Suppressor macrophage (primary cell): ENCODE measurements at regions not wholly inside any gene's neighbourhood (a gene's known extent, or its start where the extent isn't known, plus 50 kb on each side); places are given as distances from the start of the nearest gene placed in this dataset.
"Not testable (repeated sequence)": the region's sequence is repeated elsewhere in the genome, so short reads cannot be mapped to it uniquely, and the experiment has no call there.

Source experiments
- DNase-seq, 4 experiments: peaks; one replicate each; pipeline ENCODE4 v3.0.0-alpha.2; 2020 to 2022

- DNase-seq: no peak
Measured at GRCh38 chr5:53160895-53161294, 51.3 kb upstream of the MOCS2 start.

DNA sequence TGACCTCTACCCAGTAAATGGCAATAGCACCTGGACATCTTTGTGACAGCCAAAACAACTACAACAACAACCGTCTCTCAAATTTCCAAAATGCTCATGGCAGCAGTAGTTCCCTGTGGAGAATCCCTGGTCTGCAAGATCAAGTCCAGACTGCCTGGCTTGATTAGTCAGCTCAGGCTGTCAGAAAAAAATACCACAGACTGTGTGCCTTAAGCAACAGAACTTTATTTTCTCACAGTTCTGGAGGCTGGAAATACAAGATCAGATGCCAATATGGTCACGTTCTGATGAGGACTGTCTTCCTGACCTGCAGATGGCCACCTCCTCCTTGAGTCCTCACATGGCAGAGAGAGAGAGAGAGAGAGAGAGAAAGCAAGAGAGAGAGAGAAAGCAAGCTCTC lies 52.3 kb upstream of the MOCS2 start:
- DNase-seq: no peak

GRCh38 chr5:53164478-53165165 lies 55.1 kb upstream of the MOCS2 start:
- DNase-seq: no peak

- no peak for DNase-seq
Measured at GRCh38 chr5:53165431-53166182, 56.0 kb upstream of the MOCS2 start.

DNA sequence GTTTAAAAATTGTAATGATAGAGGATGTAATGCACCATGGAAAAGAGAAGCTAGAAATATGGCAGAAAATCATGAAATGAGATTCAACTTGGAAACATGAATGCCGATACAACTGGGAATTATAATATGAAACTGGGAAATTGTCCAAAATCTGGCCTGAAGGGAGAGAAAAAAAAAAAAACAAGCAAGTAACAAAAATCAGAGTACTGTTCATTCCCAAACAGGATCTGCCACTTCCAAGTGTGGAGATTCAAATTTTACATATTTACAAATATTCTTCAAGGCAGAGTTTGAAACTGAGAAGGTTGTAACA lies 56.6 kb upstream of the MOCS2 start:
- DNase-seq: no peak

GRCh38 chr5:53167836-53168235 lies 58.3 kb upstream of the MOCS2 start:
- peak; percentile 26 to 55 (median 52) for DNase-seq

GRCh38 chr5:53169933-53170332 lies 60.4 kb upstream of the MOCS2 start:
- DNase-seq: peak in 2 of 4 experiments; percentile 1 to 17

DNA sequence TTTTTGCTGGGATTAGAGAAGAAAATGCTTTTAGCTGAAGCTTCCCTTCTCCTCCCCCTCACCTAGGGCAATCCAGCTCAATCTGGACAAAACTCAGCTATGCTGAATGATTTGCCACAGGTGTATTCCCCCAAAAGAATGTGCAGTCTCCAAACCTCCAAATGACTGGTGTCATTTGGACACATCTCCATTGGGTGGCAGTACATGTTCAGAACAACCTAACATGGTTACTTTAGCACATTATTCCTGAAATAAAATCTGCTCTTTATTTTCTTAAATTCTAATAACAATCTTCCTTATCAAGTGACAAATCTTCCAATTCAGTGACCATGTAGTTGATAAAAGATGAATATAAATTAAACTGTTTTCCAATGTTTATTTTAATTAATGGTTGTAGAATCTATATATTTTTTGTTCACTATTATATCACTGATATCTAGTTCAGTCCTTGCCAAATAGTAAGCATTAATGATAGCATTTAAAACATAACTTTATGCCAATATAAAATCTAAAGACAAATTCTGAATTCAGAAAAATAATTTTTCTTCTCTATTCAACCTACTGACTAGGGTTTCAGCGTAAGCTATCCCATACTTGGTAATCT lies 61.3 kb upstream of the MOCS2 start:
- peak; percentile 12 to 54 (median 18) for DNase-seq

DNA sequence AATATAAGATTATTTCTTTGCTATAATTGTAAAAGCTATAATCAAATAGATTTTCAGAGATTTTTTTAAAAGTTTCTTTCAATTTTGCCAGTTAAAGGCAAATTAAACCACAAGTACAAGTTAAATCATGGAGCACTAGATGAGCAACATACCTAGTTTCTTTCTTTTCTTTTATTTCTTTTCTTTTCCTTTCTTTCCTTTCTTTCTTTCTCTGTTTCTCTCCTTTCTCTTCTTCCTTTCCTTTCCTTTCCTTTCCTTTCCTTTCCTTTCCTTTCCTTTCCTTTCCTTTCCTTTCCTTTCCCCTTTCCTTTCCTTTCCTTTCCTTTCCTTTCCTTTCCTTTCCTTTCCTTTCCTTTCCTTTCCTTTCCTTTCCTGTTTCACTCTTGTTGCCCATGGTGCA lies 62.5 kb upstream of the MOCS2 start:
- DNase-seq: not testable (repeated sequence)

DNA sequence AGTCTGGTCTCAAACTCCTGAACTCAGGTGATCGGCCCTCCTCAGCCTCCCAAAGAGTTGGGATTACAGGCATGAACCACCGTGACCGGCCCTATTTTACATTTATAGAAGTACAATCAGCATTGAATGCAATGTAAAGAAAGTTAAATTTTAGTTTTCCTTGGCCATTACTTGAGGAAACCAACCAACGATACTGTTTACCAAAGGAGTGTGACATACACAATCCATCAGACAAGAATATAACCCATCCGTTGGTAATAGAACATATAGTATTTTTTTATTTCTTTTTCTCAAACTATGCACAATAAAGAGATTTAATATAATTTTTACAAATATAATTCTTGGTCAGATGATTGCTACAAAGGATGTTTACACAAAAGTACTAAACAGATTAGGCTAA lies 63.1 kb upstream of the MOCS2 start:
- no peak for DNase-seq

GRCh38 chr5:53173083-53173482 lies 63.5 kb upstream of the MOCS2 start:
- DNase-seq: no peak

- DNase-seq: no peak
Measured at GRCh38 chr5:53178830-53179229, 69.3 kb upstream of the MOCS2 start.

DNA sequence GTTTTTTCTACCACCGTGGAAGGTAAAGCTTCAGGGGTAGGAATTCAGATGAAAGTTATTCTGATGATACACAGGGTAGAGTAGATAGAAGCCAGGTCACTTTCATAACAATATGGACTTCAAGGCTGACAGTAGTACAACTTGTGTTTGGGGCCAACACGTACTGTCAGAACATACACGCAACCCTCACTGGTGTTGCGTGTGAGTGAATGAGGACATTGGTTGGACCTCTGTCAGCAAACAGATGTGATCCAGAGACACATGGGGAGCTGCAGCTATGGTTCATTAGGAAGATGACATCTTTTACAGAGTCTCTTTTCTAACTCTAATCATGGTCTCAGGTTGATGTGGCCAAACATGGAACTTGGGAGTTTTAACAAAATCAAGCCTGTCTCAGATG lies 70.1 kb upstream of the MOCS2 start:
- DNase-seq: no peak

- DNase-seq: peak in 2 of 4 experiments; percentile 10 to 17
Measured at GRCh38 chr5:53180538-53180937, 71.0 kb upstream of the MOCS2 start.

DNA sequence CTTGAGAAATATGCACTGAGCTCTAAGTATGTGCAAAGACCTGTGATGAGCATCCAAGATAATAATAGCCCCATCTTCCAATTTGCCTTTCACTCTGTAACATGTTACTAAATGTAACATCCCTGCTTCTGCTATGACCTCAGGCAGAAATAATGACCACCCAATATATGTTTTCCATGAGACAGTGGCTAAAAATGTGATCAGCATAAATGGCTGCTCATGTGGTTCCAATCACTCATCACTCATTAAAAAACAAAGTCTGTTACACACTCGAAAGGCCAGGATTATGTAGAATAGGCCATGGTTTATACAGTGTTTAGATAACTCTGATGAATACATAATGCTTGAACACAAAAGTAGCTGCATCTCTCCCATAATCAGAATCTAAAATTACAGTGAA lies 71.4 kb upstream of the MOCS2 start:
- no peak for DNase-seq

GRCh38 chr5:53183880-53184279 lies 74.3 kb upstream of the MOCS2 start:
- DNase-seq: peak in 3 of 4 experiments; percentile 22 to 25 (median 24)

DNA sequence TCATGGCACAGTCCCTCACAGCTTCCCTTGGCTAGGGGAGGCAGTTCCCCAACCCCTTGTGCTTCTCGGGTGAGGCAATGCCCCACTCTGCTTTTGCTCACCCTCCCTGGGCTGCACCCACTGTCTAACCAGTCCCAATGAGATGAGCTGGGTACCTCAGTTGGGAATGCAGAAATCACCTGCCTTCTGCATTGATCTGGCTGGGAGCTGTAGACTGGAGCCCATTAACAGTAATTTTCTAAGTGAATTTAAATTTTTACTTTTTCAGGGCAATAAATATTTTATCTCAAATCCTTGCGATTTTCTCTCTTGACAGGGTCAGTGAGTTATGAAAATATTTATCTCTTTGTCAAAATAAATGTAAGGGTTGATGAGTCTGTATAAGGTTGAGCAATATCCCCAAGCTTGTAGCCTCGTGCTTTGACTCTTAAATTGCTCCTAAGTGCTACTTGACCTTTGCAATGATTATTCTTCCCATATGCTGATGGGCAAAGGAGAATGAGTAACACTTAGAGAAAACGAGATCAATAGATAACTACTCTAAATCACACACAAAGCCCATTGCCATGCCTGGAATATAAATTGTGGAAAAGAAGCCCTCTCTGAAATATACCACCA lies 82.1 kb upstream of the MOCS2 start:
- DNase-seq: no peak

- DNase-seq: no peak
Measured at GRCh38 chr5:53194086-53194485, 84.5 kb upstream of the MOCS2 start.

DNA sequence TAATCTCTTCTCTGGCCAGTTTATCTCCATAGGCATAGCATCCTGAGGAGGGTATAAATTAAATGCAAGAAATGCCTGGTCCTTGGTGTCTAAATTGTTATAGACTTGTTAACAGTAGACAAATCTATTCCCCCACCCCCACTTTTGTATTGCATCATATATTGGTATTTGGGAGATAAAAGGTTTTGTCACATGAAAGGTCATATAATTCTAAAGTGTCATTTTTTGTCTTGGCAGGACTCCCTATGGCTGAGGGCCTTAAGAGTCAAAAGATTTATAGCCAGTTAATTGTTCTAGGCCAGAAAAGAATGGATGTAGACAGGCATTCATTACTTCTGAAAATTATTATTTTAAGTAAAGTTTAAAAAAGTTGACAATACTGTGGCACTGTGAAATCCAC lies 90.3 kb upstream of the MOCS2 start:
- no peak for DNase-seq

DNA sequence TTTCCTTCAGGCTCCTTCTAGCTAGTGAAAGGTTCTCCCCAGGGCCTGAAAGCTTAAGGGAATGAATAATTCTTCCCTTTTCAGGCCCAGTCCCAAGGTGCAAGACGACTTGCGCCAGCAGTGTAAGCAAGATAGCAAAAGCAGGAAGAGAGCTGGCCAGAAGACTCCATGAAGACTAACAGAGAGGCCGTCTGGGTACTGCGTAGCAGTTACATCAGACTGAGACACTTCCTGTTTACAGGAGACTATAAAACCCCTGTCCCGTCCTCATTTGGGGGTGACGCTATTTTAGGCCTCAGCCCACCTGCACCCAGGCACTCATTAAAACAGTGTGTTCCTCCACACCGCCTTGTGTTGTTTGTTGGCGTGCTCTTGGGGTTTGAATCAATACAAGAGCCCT lies 90.7 kb upstream of the MOCS2 start:
- DNase-seq: no peak

DNA sequence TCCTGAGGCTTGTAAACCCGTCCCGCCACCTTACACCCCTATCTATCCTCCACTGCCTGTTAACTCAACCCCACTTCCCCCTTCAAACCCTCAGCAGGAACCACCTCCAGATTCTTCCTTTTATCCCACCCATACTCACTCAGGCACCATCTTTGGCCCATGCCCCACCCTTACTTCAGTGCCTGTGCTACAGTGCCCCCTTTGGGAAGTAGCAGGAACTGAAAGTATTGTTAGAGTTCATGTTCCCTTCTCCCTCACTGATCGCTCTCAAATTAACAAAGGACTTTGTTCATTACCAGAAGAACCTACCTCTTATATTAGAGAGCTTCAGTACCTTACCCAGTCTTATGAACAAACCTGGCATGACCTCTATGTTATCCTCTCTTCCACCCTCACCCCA lies 92.2 kb upstream of the MOCS2 start:
- no peak for DNase-seq

DNA sequence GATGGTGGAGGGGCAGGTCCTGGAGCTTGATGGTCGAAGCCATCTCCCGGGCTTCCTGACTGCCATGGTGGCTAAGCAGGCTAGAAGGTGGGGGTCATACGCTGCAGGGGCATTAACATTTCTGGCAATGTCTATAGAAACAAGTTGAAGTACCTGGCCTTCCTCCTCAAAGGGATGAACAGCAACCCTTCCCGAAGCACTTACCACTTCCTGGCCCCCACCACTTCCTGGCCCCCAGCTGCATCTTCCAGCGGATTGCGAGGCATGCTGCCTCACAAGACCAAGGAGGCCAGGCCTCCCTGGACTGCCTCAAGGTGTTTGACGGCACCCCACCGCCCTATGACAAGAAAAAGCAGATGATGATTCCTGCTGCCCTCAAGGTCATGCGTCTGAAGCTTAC lies 97.0 kb upstream of the MOCS2 start:
- no peak for DNase-seq

DNA sequence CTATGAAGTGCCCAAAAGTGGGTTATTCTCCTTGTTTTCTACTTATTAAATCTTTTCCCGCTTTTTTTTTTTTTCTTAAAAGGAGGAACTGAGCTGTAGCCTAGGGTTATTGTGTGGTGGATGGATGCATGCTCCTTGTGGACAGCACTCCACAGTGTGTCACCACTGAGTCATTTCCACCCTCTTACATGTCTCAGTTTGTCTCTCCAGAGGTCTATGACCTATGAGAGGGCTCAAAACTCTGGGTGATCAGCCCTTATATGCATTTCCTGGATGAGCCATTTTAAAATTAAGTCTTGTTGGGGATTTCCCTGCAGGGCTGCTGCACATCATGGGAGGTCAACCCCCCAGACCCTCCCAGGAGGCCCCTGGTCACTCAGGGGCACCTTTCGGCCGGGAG lies 102.2 kb upstream of the MOCS2 start:
- DNase-seq: peak in 2 of 4 experiments; percentile 2 to 18

DNA sequence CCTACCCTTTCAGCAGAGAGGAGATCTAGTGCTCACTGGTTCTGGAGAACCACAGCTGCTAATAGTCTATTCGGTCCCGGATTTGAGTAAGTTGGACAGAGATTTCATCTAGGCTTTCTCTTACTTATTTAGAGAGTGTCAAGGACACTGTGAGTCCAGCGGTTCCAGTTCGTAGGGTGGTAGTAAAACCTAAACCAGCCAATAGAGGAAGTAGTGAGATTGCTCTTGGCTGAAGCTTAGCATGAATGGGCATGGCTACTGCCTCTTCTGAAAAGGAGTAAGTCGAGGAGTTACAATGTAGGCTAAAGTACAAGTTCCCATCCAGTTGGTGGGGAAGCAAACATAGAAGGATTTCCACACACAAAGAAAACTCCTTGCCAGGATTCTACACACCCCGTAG lies 109.6 kb upstream of the MOCS2 start:
- DNase-seq: no peak
